ENCODE measurements at regions not wholly inside any gene's neighbourhood (a gene's known extent, or its start where the extent isn't known, plus 50 kb on each side); places are given as distances from the start of the nearest gene placed in this dataset.
"Not testable (repeated sequence)": the region's sequence is repeated elsewhere in the genome, so short reads cannot be mapped to it uniquely, and the experiment has no call there.

DNA sequence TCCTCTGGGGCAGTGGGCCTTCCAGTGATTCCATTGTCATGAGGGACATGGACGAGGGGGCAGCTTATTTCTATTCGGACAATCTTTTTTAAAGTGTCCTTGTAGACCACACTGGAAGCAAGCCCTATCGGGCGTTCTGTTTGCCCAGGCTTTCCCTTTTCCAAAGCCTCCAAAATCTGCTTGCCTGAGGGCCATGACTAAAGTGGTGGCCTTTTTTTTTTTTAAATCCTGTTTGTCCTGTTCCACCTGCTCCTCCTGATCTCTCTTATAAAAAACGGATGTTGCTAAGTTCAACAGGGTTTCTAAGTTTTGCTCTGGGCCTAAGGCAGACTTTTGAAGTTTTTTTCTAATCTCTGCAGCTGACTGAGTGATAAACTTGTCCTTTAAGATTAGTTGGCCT, 1380.1 kb downstream of the SI start:
- H3K9me3 ChIP-seq (ENCODE audit: control insufficient read depth in 2 of 2, insufficient read depth in 1 of 2, low read depth in 1 of 2, low read length in 1 of 2); H3K4me1 ChIP-seq (ENCODE audit: control insufficient read depth in 2 of 2, insufficient read depth in 2 of 2, low read length in 1 of 2); H3K27me3 ChIP-seq (ENCODE audit: control insufficient read depth in 1 of 2, insufficient read depth in 2 of 2, low read length in 2 of 2); H3K36me3 ChIP-seq (ENCODE audit: control insufficient read depth in 2 of 2, insufficient read depth in 2 of 2, low read length in 1 of 2); H3K27ac ChIP-seq (ENCODE audit: low read depth in 2 of 2, low read length in 1 of 2); H3K4me3 ChIP-seq (ENCODE audit: low read depth in 1 of 2, low read length in 2 of 2): not testable (repeated sequence)
- 47 to 54% methylated on average over 5 of the region's 5 CpGs for WGBS, 2 donors

DNA sequence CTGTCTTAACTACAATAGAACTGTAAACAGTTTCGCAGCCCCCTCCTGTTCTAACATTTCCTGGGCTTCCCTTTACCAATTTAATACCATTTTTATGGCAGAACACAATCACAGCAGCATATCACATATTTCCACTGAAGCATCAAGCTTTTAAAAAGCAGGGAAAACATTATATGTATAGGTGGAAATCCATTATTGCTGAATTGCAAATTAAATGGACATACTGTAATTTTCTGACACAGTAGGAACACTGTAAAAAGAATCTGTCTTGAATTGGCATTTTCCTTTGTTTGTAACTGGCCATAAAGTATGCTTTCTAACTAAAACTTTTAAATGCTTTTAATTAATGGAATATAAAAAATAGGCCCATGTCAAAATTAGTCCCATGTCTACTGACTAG, 1385.8 kb downstream of the SI start:
- no peaks in the 10 kb centered on the region for H3K27me3 ChIP-seq (ENCODE audit: control insufficient read depth in 1 of 2, insufficient read depth in 2 of 2, low read length in 2 of 2)
- no peaks in the 10 kb centered on the region for H3K36me3 ChIP-seq (ENCODE audit: control insufficient read depth in 2 of 2, insufficient read depth in 2 of 2, low read length in 1 of 2)
- no peak overlapping the region for H3K4me3 ChIP-seq (ENCODE audit: low read depth in 1 of 2, low read length in 2 of 2)
- no peak overlapping the region for H3K27ac ChIP-seq (ENCODE audit: low read depth in 2 of 2, low read length in 1 of 2)
- 68 to 73% methylated on average over 1 of the region's 1 CpG for WGBS, 2 donors
- H3K4me1 ChIP-seq (ENCODE audit: control insufficient read depth in 2 of 2, insufficient read depth in 2 of 2, low read length in 1 of 2): no peaks in the 10 kb centered on the region
- peaks cover 0 to 2% of the 10 kb centered on the region in 2 donors for H3K9me3 ChIP-seq (ENCODE audit: control insufficient read depth in 2 of 2, insufficient read depth in 1 of 2, low read depth in 1 of 2, low read length in 1 of 2)

DNA sequence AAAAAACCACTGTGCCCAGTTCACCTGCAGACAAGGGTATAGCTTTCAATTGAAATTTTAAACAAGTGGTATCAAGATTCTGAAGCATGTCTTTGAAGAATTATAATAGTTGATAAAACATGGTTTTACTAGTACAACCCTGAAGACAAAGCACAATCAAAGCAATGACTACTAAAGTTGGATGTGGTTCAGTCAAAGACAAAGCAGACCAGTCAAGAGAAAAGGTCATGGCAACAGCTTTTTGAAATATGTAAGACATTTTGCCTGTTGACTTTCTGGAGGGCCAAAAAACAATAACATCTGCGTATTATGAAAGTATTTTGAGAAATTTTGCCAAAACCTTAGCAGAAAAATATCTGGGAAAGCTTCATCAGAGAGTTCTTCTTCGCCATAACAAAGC, 1393.6 kb downstream of the SI start:
- Histone ChIP-seq H3K9me3 (ENCODE audit: control insufficient read depth in 2 of 2, insufficient read depth in 1 of 2, low read depth in 1 of 2, low read length in 1 of 2) (no peaks in the 10 kb centered on the region), H3K27me3 (ENCODE audit: control insufficient read depth in 1 of 2, insufficient read depth in 2 of 2, low read length in 2 of 2) (no peaks in the 10 kb centered on the region), H3K4me3 (ENCODE audit: low read depth in 1 of 2, low read length in 2 of 2) (no peak overlapping the region), H3K4me1 (ENCODE audit: control insufficient read depth in 2 of 2, insufficient read depth in 2 of 2, low read length in 1 of 2) (no peaks in the 10 kb centered on the region), H3K27ac (ENCODE audit: low read depth in 2 of 2, low read length in 1 of 2) (no peak overlapping the region), H3K36me3 (ENCODE audit: control insufficient read depth in 2 of 2, insufficient read depth in 2 of 2, low read length in 1 of 2) (no peaks in the 10 kb centered on the region)
- WGBS, 2 donors: 56 to 58% methylated on average over 2 of the region's 2 CpGs

DNA sequence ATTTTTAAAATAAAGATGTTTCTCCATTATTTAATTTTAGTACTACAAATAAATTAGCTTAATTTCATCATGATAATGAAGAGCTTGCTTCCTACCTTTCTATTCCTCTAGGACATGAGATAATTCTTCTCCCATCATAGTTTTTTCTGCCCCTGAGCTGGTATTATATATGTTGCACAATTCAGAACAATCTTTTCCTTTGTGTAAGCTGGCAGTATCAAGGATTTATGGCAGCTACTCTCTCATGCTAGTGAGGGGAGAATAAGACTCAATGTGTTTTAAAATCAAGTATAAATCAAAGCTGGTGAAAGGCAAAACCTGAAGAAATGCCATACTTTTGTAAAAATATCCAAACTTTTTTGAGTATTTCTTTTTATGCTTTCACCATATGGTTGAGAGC, 1405.3 kb downstream of the SI start:
- Histone ChIP-seq H3K27ac (ENCODE audit: low read depth in 2 of 2, low read length in 1 of 2) (no peak overlapping the region), H3K4me1 (ENCODE audit: control insufficient read depth in 2 of 2, insufficient read depth in 2 of 2, low read length in 1 of 2) (no peaks in the 10 kb centered on the region), H3K36me3 (ENCODE audit: control insufficient read depth in 2 of 2, insufficient read depth in 2 of 2, low read length in 1 of 2) (no peaks in the 10 kb centered on the region), H3K4me3 (ENCODE audit: low read depth in 1 of 2, low read length in 2 of 2) (no peak overlapping the region), H3K9me3 (ENCODE audit: control insufficient read depth in 2 of 2, insufficient read depth in 1 of 2, low read depth in 1 of 2, low read length in 1 of 2) (peaks cover 2 to 4% of the 10 kb centered on the region in 2 donors), H3K27me3 (ENCODE audit: control insufficient read depth in 1 of 2, insufficient read depth in 2 of 2, low read length in 2 of 2) (peaks cover 0 to 2% of the 10 kb centered on the region in 2 donors)

DNA sequence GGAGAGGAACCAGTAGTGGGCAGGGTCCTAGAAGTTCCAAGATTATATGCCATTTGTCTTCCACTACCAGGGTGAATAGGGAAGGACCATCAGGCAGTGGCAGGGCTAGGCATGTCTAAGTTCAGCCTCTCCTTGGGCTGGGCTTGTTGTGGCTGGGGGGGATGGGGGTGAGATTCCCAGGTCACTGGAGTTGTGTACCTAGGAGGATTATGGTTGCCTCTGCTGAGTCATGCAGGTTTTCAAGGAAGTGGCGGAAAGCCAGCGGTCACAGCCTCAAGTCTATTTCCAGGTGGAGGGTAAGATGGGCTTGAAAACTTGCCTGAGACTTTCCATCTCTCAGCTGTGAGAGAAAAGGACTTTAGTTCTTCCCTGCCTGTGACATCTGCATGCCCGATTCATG, 1407.1 kb downstream of the SI start:
- WGBS, 2 donors: 93 to 98% methylated on average over 3 of the region's 3 CpGs
- H3K27ac ChIP-seq (ENCODE audit: low read depth in 2 of 2, low read length in 1 of 2): no peak overlapping the region
- H3K9me3 ChIP-seq (ENCODE audit: control insufficient read depth in 2 of 2, insufficient read depth in 1 of 2, low read depth in 1 of 2, low read length in 1 of 2): peaks cover 2 to 4% of the 10 kb centered on the region in 2 donors
- H3K27me3 ChIP-seq (ENCODE audit: control insufficient read depth in 1 of 2, insufficient read depth in 2 of 2, low read length in 2 of 2): peaks cover 0 to 2% of the 10 kb centered on the region in 2 donors
- no peaks in the 10 kb centered on the region for H3K4me1 ChIP-seq (ENCODE audit: control insufficient read depth in 2 of 2, insufficient read depth in 2 of 2, low read length in 1 of 2)
- no peak overlapping the region for H3K4me3 ChIP-seq (ENCODE audit: low read depth in 1 of 2, low read length in 2 of 2)
- no peaks in the 10 kb centered on the region for H3K36me3 ChIP-seq (ENCODE audit: control insufficient read depth in 2 of 2, insufficient read depth in 2 of 2, low read length in 1 of 2)

DNA sequence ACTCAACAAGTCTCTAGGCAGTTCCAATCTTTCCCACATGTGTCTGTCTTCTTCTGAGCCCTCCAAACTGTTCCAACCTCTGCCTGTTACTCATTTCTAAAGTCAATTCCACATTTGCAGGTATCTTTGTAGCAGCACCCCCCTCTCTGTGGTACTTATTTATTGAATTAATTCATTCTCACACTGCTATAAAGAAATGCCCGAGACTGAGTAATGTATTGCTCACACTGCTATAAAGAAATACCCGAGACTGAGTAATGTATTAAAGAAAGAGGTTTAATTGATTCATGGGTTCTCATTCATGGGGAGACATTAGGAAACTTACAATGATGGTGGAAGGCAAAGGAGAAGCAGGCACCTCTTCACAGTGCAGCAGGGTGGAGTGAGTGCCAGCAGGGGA, 1413.8 kb downstream of the SI start:
- peaks cover 0 to 2% of the 10 kb centered on the region in 2 donors for H3K9me3 ChIP-seq (ENCODE audit: control insufficient read depth in 2 of 2, insufficient read depth in 1 of 2, low read depth in 1 of 2, low read length in 1 of 2)
- H3K4me1 ChIP-seq (ENCODE audit: control insufficient read depth in 2 of 2, insufficient read depth in 2 of 2, low read length in 1 of 2): no peaks in the 10 kb centered on the region
- no peak overlapping the region for H3K27ac ChIP-seq (ENCODE audit: low read depth in 2 of 2, low read length in 1 of 2)
- no peak overlapping the region for H3K4me3 ChIP-seq (ENCODE audit: low read depth in 1 of 2, low read length in 2 of 2)
- no peaks in the 10 kb centered on the region for H3K27me3 ChIP-seq (ENCODE audit: control insufficient read depth in 1 of 2, insufficient read depth in 2 of 2, low read length in 2 of 2)
- WGBS, 2 donors: 85 to 88% methylated on average over 2 of the region's 2 CpGs
- H3K36me3 ChIP-seq (ENCODE audit: control insufficient read depth in 2 of 2, insufficient read depth in 2 of 2, low read length in 1 of 2): no peaks in the 10 kb centered on the region

DNA sequence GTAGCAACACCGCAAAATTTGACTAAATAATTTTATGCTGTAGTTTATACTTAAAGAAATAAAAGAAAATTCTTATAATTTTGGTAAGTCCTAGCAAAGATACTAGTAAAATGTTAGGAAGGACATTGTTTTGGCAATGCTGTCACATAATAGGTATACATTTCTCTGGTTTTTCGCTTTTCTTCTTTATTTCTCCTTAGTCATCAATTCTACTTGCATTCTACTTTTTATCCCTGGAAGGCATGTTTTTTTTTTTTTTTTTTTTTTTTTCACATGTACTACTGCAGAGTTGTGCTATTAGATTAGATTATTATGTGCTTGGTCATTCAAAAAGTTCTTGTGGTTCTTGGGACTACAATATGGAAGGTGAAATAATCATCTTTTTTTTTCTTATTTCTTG, 1421.2 kb downstream of the SI start:
- Histone ChIP-seq H3K36me3 (ENCODE audit: control insufficient read depth in 2 of 2, insufficient read depth in 2 of 2, low read length in 1 of 2) (no peaks in the 10 kb centered on the region), H3K4me3 (ENCODE audit: low read depth in 1 of 2, low read length in 2 of 2) (no peak overlapping the region), H3K9me3 (ENCODE audit: control insufficient read depth in 2 of 2, insufficient read depth in 1 of 2, low read depth in 1 of 2, low read length in 1 of 2) (peaks cover 0 to 4% of the 10 kb centered on the region in 2 donors), H3K27ac (ENCODE audit: low read depth in 2 of 2, low read length in 1 of 2) (no peak overlapping the region), H3K27me3 (ENCODE audit: control insufficient read depth in 1 of 2, insufficient read depth in 2 of 2, low read length in 2 of 2) (no peaks in the 10 kb centered on the region), H3K4me1 (ENCODE audit: control insufficient read depth in 2 of 2, insufficient read depth in 2 of 2, low read length in 1 of 2) (no peaks in the 10 kb centered on the region)
- WGBS, 2 donors: 89 to 92% methylated on average over 2 of the region's 2 CpGs

DNA sequence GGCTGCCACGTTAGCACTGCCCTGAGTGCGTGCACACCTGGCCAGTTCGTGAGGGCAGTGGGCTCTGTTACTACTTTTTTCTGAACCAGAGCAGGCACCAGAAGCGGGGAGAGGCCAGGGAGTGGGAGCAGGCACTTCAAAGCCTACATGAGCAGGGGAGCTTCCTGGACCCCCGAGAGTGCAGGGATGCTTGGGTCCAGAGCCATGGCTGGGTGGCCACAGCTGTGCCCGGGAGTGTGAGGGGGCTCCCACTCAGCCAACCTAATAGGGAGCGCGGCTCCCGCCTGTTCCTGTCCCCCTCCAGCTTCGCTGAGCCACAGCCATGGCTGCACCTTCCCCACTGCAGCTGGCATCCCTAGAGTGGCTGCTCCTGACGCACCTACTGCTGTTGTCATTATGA, 1423.3 kb downstream of the SI start:
- Histone ChIP-seq H3K4me1 (ENCODE audit: control insufficient read depth in 2 of 2, insufficient read depth in 2 of 2, low read length in 1 of 2) (no peaks in the 10 kb centered on the region), H3K36me3 (ENCODE audit: control insufficient read depth in 2 of 2, insufficient read depth in 2 of 2, low read length in 1 of 2) (no peaks in the 10 kb centered on the region), H3K27ac (ENCODE audit: low read depth in 2 of 2, low read length in 1 of 2) (no peak overlapping the region), H3K9me3 (ENCODE audit: control insufficient read depth in 2 of 2, insufficient read depth in 1 of 2, low read depth in 1 of 2, low read length in 1 of 2) (peaks cover 0 to 4% of the 10 kb centered on the region in 2 donors), H3K27me3 (ENCODE audit: control insufficient read depth in 1 of 2, insufficient read depth in 2 of 2, low read length in 2 of 2) (no peaks in the 10 kb centered on the region), H3K4me3 (ENCODE audit: low read depth in 1 of 2, low read length in 2 of 2) (no peak overlapping the region)
- WGBS, 2 donors: 91 to 94% methylated on average over 11 of the region's 11 CpGs

DNA sequence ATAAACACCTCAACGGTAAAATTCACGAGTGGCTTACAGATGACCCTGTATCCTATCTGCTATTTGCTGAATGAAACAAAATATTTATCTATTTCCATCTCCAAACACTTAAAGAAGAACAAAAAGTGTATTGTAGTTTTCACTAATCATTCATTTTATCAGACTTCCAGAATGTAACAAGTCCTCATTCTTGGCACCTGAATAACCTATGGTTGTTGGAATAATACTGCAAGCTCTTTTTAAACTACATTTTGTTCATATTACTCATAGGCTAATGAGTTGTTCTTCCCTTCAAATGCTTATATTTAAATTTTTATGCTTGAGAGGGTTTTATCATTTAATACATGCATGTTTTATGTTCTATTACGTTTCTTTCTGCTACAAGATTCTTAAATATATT, 1434.1 kb downstream of the SI start:
- no peaks in the 10 kb centered on the region for H3K9me3 ChIP-seq (ENCODE audit: control insufficient read depth in 2 of 2, insufficient read depth in 1 of 2, low read depth in 1 of 2, low read length in 1 of 2)
- H3K27me3 ChIP-seq (ENCODE audit: control insufficient read depth in 1 of 2, insufficient read depth in 2 of 2, low read length in 2 of 2): no peaks in the 10 kb centered on the region
- H3K27ac ChIP-seq (ENCODE audit: low read depth in 2 of 2, low read length in 1 of 2): no peak overlapping the region
- 61% methylated on average over 3 of the region's 3 CpGs for WGBS, 2 donors
- no peaks in the 10 kb centered on the region for H3K36me3 ChIP-seq (ENCODE audit: control insufficient read depth in 2 of 2, insufficient read depth in 2 of 2, low read length in 1 of 2)
- no peak overlapping the region for H3K4me3 ChIP-seq (ENCODE audit: low read depth in 1 of 2, low read length in 2 of 2)
- H3K4me1 ChIP-seq (ENCODE audit: control insufficient read depth in 2 of 2, insufficient read depth in 2 of 2, low read length in 1 of 2): no peaks in the 10 kb centered on the region

DNA sequence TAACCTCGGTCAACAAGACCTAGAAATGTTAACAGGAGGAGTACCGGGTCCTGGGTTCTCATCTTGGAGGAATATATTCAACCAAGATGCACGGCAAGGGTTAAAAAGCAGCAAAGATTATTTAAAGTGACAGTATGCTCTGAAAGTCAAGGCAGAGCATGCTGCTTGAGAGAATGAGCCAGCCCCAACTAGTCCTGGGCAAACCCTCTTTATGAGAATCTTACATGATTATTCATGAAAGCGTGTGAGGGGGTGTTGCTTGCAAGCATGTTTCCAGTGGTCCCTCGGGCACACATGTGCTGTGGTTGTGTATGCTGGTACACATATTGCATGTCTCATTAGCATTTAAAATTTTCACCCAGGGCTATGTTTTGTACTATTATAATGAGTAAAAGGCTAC, 1445.6 kb downstream of the SI start:
- Histone ChIP-seq H3K4me1 (ENCODE audit: control insufficient read depth in 2 of 2, insufficient read depth in 2 of 2, low read length in 1 of 2) (no peaks in the 10 kb centered on the region), H3K9me3 (ENCODE audit: control insufficient read depth in 2 of 2, insufficient read depth in 1 of 2, low read depth in 1 of 2, low read length in 1 of 2) (no peaks in the 10 kb centered on the region), H3K27me3 (ENCODE audit: control insufficient read depth in 1 of 2, insufficient read depth in 2 of 2, low read length in 2 of 2) (no peaks in the 10 kb centered on the region), H3K36me3 (ENCODE audit: control insufficient read depth in 2 of 2, insufficient read depth in 2 of 2, low read length in 1 of 2) (no peaks in the 10 kb centered on the region), H3K4me3 (ENCODE audit: low read depth in 1 of 2, low read length in 2 of 2) (no peak overlapping the region), H3K27ac (ENCODE audit: low read depth in 2 of 2, low read length in 1 of 2) (no peak overlapping the region)
- 61 to 62% methylated on average over 5 of the region's 5 CpGs for WGBS, 2 donors
